GM19438 (cell line): ENCODE measurements at regions not wholly inside any gene's neighbourhood (a gene's known extent, or its start where the extent isn't known, plus 50 kb on each side); places are given as distances from the start of the nearest gene placed in this dataset.

ENCODE experiments used
- ATAC-seq: cut with Tn5 transposase; IDR thresholded peaks from one replicate; pipeline ENCODE4 v1.9.1; 2021; ENCODE audit warnings: low read depth; ENCODE audit not compliant: unreplicated experiment

- ATAC-seq = no peak
Observed at GRCh38 chr9:90099262-90099963, 494.6 kb downstream of the GADD45G start.

- ATAC-seq = no peak
Observed at GRCh38 chr9:90100014-90100413, 495.2 kb downstream of the GADD45G start.

- peak; percentile 80 for ATAC-seq
Observed at GRCh38 chr9:90102292-90102901, 497.6 kb downstream of the GADD45G start.

- no peak for ATAC-seq
Observed at GRCh38 chr9:90103771-90104170, 499.0 kb downstream of the GADD45G start.

- no peak for ATAC-seq
Observed at GRCh38 chr9:90105773-90106172, 501.0 kb downstream of the GADD45G start.

DNA sequence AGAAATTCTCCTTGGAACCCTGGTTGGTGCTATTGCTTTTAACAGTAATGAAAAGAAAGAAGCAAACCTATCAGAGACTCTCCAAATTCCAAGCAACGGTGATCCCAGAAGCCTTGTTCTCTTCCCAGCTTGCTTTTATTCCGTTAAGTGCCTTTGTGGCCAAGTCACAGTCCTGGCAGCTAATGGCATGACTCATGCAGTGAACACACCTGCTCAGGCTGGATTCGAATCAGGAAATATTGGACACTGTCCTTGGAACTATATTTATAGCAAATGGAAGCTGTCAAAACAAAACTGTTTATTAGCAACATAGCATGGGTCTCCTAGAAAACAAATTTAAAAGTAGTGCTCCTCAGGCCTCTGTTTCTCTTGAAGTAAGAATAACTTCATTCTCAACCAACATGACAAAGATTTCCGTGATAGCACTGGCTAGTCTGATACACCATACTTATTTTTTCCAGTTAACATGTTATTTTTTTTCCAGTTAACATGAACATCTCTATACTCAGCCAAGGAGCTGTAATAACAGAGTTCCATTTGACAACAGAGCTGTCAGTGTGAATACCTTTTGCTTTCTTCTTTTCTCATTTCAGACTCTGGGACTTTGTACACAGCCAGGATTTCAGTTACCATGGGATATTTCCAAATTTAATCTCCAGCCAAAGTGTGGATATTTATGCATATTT lies 502.4 kb downstream of the GADD45G start:
- ATAC-seq = no peak

DNA sequence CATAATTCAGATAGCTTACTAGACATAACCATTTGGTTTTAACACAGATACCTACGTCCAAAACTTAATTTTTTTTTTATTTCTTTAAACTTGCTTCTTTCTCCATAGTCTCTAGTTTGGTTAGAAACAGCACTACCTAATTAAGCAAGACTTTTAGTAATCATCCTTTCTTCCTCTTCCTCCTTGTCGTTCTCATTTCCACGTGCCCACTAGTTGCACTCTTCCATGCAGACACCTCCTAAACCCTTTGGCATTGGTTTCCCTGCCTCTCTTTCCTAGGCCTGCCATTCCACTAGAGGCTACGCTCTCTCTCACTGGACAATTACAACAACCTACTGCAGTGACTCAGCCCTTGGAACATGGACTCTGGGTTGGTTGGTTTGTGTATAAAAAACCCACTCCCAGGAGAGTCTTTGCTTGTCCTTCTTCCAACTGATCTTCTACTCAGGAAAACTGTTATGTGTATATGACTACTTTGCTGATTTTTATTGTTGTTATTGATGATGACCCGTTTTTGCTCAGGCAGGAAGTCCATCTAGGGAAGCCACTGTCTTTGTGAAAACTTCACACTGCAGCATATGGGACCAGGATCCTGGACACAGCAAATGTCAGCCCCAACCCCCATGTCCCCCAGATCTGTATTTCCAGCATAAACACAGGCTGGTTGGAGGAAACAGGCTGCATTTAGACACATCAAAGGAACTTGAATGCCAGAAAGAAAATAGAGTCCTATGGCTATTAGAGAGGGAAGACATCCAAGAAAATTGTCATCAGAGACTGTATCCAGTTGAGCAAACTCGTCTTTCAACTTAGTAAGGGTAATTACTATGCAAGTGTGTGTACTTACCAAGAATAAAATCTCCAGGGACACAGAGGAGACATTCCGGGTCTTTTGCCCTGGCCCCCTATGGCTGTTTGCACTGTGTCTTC lies 503.2 kb downstream of the GADD45G start:
- no peak for ATAC-seq

DNA sequence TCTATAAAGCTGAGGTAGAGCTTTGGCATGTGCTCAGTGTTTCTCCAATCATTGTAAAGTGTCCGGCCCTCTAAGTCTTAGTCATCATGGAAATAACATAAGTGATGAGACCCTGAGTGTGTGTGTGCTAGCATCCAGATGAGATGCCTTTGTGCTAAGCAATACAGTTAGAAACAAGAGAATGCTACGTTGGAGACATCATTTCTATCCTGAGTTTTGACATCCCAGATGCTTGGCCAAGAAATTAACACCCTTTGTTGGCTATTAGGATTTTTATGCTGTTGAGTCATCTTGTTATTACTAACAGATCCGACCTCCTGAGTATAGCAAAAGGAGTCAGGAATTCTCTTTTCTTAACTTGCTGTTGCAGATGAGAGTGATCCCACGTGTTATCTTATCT lies 508.0 kb downstream of the GADD45G start:
- ATAC-seq = no peak

DNA sequence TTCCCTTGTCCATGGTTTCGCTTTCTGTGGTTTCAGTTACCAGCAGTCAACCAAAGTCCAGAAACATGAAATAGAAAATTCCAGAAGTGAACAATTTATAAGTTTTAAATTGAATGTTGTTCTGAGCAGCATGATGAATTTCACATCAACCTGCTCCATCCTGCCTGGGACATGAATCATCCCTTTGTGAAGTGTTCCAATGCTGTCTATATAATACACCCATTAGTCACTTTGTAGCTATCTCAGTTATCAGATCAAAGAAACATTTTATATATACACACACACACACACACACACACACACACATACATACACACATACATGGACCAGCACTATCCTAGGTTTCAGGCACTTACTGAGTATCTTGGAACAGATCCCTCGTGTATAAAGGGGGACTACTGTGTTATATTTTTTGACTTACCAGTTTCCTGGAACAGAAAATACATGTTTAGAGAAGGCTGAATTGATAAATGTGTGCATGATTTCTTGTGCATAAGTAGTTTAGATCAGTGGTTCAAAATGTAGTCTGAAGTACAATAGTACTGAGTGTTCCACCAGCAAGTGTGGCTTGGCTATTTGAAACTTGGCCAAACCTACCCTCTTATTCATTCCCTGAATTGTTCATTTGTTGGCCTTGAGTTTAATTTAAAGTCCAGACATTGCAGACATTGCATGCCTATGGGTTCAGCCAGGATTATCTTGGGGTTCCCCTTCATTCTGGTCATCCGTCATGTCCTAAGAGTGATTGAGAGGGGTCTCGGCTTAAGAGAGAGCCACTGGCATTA lies 510.0 kb downstream of the GADD45G start:
- ATAC-seq = no peak

GRCh38 chr9:90121762-90122161 lies 517.0 kb downstream of the GADD45G start:
- no peak for ATAC-seq

GRCh38 chr9:90124961-90125360 lies 517.7 kb downstream of the DIRAS2 start:
- ATAC-seq = no peak

GRCh38 chr9:90127923-90128322 lies 514.7 kb downstream of the DIRAS2 start:
- ATAC-seq = no peak

DNA sequence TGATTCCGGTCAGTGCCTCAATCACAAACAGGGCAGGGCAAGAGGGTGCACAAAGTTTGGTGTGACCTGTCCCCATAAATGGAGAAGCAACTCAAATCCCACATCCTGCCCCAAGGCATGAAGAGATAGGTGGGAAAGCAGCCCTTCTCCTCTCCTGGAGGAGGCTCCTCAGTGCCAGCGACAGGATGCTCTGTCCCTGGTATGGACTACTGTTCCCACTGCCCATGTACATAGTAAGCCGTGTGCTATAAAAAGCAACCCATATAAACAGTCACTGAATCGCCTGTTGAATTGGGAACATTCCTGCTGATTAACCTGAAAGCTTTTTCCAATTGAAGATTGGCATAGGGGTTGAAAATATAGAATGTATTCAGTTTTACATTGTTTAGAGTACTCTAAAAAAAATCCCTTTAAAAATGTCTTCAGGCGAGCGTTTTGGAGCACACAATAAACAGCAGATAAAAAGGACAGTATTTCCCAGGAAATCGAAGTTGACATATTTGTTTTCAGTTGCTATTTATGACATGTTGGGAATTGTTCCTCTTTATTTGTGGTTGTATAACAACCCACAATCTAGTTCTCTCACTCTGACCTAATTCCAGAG lies 513.9 kb downstream of the DIRAS2 start:
- ATAC-seq = no peak

DNA sequence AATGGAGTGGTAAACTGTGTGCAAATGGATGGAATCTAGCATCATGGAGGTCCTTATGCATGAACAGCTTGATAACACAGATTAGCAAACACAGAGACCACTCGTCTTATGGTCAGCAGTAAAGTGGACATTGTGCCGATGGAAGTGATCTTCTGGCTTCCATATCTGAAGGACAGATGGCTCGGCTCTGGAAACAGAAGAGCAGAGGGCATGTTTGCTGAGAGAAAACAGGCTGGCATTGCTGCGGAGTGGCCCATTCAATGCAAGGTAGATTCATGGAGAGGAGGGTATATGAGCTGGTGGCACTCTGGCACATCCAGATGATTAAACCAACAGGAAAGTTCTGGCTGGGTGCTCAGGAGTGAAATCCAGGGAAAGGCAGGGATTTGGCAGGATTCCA lies 513.2 kb downstream of the DIRAS2 start:
- ATAC-seq = no peak

DNA sequence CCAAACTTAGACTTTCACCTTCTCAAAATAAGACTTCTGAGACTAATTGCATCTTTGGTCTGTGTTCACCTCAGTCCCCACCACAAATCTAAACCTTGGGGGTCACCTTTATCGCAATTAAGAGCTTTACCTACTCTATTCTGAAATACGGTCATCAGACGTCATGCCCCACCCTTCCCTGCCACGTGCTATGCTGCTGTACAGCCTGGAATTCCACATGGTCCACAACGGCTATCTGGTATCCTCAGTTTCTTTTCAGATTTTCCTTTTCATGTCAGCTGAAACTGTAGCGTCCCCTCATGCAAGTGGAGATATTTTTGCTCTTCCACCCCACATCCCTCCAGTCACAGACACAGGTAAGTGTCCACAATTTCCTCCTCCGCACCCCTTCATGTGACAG lies 511.1 kb downstream of the DIRAS2 start:
- ATAC-seq = no peak

DNA sequence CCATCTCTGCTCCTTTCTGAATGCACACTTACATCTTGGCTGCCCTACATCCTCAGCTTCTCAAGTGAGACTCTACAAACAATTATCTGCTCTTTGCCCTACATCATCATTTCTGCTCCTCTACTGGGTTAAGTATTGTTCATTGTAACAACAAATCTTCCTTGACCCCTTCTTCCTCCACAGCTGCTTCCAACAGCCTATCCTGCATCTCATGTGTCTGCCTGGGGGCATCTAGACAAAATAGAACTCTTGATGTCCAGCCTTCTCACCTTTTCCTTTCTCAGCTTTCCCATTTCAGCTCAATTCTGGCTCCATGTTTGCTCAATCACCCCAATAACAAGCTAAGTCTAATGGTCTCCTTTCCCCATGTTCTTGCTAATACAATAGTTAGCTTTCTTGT lies 509.8 kb downstream of the DIRAS2 start:
- no peak for ATAC-seq

- ATAC-seq = no peak
Observed at GRCh38 chr9:90137801-90138200, 504.8 kb downstream of the DIRAS2 start.

GRCh38 chr9:90140131-90140818 lies 502.3 kb downstream of the DIRAS2 start:
- ATAC-seq = no peak

GRCh38 chr9:90141723-90142122 lies 500.9 kb downstream of the DIRAS2 start:
- ATAC-seq = no peak
